UCSD-AML1 (cell line): ENCODE measurements at regions not wholly inside any gene's neighbourhood (a gene's known extent, or its start where the extent isn't known, plus 50 kb on each side); places are given as distances from the start of the nearest gene placed in this dataset.

Source experiments
- DNase-seq: peaks from one replicate; lab custom pipeline; 2025; ENCODE audit not compliant: unreplicated experiment; lab: John Stamatoyannopoulos, UW

- no peak for DNase-seq
Observed at GRCh38 chr4:24070117-24070516, 180.3 kb upstream of the PPARGC1A start.

- DNase-seq = no peak
Observed at GRCh38 chr4:24067367-24068193, 177.7 kb upstream of the PPARGC1A start.

GRCh38 chr4:24065974-24066373, 176.1 kb upstream of the PPARGC1A start:
- DNase-seq = no peak

GRCh38 chr4:24063731-24064130, 173.9 kb upstream of the PPARGC1A start:
- DNase-seq = no peak

GRCh38 chr4:24060932-24061331, 171.1 kb upstream of the PPARGC1A start:
- no peak for DNase-seq

GRCh38 chr4:24059839-24060238, 170.0 kb upstream of the PPARGC1A start:
- DNase-seq = no peak

GRCh38 chr4:24057915-24058559, 168.2 kb upstream of the PPARGC1A start:
- no peak for DNase-seq

- no peak for DNase-seq
Observed at GRCh38 chr4:24056289-24056688, 166.4 kb upstream of the PPARGC1A start.

- DNase-seq = no peak
Observed at GRCh38 chr4:24055623-24056022, 165.8 kb upstream of the PPARGC1A start.

GRCh38 chr4:24054910-24055309, 165.1 kb upstream of the PPARGC1A start:
- DNase-seq = no peak

- DNase-seq = no peak
Observed at GRCh38 chr4:24053934-24054333, 164.1 kb upstream of the PPARGC1A start.

- DNase-seq = no peak
Observed at GRCh38 chr4:24044610-24045589, 155.1 kb upstream of the PPARGC1A start.

- no peak for DNase-seq
Observed at GRCh38 chr4:24042094-24042493, 152.2 kb upstream of the PPARGC1A start.

- DNase-seq = no peak
Observed at GRCh38 chr4:24040811-24041210, 151.0 kb upstream of the PPARGC1A start.

GRCh38 chr4:24033626-24034025, 143.8 kb upstream of the PPARGC1A start:
- no peak for DNase-seq

GRCh38 chr4:24032371-24032989, 142.6 kb upstream of the PPARGC1A start:
- no peak for DNase-seq

- no peak for DNase-seq
Observed at GRCh38 chr4:24026596-24026995, 136.7 kb upstream of the PPARGC1A start.

GRCh38 chr4:24024605-24025004, 134.8 kb upstream of the PPARGC1A start:
- no peak for DNase-seq

- DNase-seq = no peak
Observed at GRCh38 chr4:24024157-24024556, 134.3 kb upstream of the PPARGC1A start.

GRCh38 chr4:24015782-24016181, 125.9 kb upstream of the PPARGC1A start:
- DNase-seq = no peak
